Sigmoid colon (tissue), 6 donors: ENCODE measurements at regions not wholly inside any gene's neighbourhood (a gene's known extent, or its start where the extent isn't known, plus 50 kb on each side); places are given as distances from the start of the nearest gene placed in this dataset.

Source experiments
- DNase-seq: peaks from one replicate; pipeline ENCODE4 v3.0.0-alpha.2; 2019
- H3K27ac ChIP-seq, 4 donors: fragments of 200-600 bp; sonication (generic); one replicate each; pipeline ENCODE4 v1.5.1; 2016 to 2019; ENCODE audit warnings: mild to moderate bottlenecking in 1 of 4
- H3K27me3 ChIP-seq, 3 donors: fragments of 200-600 bp; sonication (generic); one replicate each; pipeline ENCODE4 v1.5.1; 2019; ENCODE audit warnings: mild to moderate bottlenecking in 1 of 3
- H3K36me3 ChIP-seq, 4 donors: fragments of 200-600 bp; sonication (generic); one replicate each; pipeline ENCODE4 v1.5.1; 2016 to 2019
- H3K4me1 ChIP-seq, 4 donors: fragments of 200-600 bp; sonication (generic); one replicate each; pipeline ENCODE4 v1.5.1; 2017 to 2019
- H3K4me3 ChIP-seq, 4 donors: fragments of 200-600 bp; sonication (generic); one replicate each; pipeline ENCODE4 v1.5.1; 2017 to 2019; ENCODE audit warnings: mild to moderate bottlenecking in 2 of 4, moderate library complexity in 1 of 4
- H3K9me3 ChIP-seq, 4 donors: fragments of 200-600 bp in 3 of 4; sonication (generic) in 3 of 4; one replicate each; pipeline versions ENCODE4 v1.5.1 to v1.6.1; 2013 to 2019
- EP300 ChIP-seq, 4 donors: sonication (generic); formaldehyde crosslinking; IDR thresholded peaks; one replicate each; pipeline ENCODE4 v1.6.1; 2017; ENCODE audit warnings: antibody characterized with exemption in 4 of 4
- POLR2A ChIP-seq, 2 donors: fragments of 450-650 bp; IDR thresholded peaks; one replicate each; pipeline ENCODE4 v1.6.1; 2016; ENCODE audit warnings: antibody characterized with exemption in 2 of 2, mild to moderate bottlenecking in 2 of 2, moderate library complexity in 2 of 2
- POLR2AphosphoS5 ChIP-seq, 4 donors: sonication (generic); formaldehyde crosslinking; IDR thresholded peaks; one replicate each; pipeline ENCODE4 v1.6.1; 2017; ENCODE audit warnings: antibody characterized with exemption in 4 of 4
- WGBS, 2 donors: extraction: QIAGEN DNeasy Blood & Tissue Kit; methylation state at CpG; one replicate each; pipeline ENCODE4 v1.1.7; 2013; 5-methylcytosine and 5-hydroxymethylcytosine counted together
- intact Hi-C: fragments of 100-400 bp; cut with DNase I; formaldehyde crosslinking; loops from one replicate; pipeline ENCODE4 v1.15.1; 2023
- TF ChIP-seq, protein P1 (sequence below), 4 experiments: fragments of 450-650 bp in 3 of 4; fragments of 200-600 bp in 1 of 4; IDR thresholded peaks; one replicate each; pipeline ENCODE4 v1.5.1; 2016 to 2019; ENCODE audit warnings: antibody characterized with exemption in 4 of 4, mild to moderate bottlenecking in 3 of 4, moderate library complexity in 2 of 4
- donor health status: healthy with polysubstance abuse.
- donor health status: healthy.

GRCh38 chr7:22561895-22562593 is 62.1 kb upstream of the STEAP1B start:
- 58 to 66% methylated on average over 5 of the region's 5 CpGs for WGBS, 2 donors
- H3K27ac ChIP-seq, result peak overlapping the region; percentile 44 to 83 (median 68)
- no peaks in the 10 kb centered on the region for H3K36me3 ChIP-seq
- DNase-seq, result no peak
- no peak overlapping the region for H3K4me3 ChIP-seq
- peaks cover 0 to 34% (median 20%) of the 10 kb centered on the region in 4 donors for H3K4me1 ChIP-seq
- intact Hi-C loops, result loop anchor here (2.0 to 10.0 kb wide), 4 partner anchors 40 to 493 kb away; partner anchors contain the start of gene IL6
- H3K9me3 ChIP-seq, result no peaks in the 10 kb centered on the region
- H3K27me3 ChIP-seq, result no peaks in the 10 kb centered on the region
- TF ChIP-seq, protein P1, sequence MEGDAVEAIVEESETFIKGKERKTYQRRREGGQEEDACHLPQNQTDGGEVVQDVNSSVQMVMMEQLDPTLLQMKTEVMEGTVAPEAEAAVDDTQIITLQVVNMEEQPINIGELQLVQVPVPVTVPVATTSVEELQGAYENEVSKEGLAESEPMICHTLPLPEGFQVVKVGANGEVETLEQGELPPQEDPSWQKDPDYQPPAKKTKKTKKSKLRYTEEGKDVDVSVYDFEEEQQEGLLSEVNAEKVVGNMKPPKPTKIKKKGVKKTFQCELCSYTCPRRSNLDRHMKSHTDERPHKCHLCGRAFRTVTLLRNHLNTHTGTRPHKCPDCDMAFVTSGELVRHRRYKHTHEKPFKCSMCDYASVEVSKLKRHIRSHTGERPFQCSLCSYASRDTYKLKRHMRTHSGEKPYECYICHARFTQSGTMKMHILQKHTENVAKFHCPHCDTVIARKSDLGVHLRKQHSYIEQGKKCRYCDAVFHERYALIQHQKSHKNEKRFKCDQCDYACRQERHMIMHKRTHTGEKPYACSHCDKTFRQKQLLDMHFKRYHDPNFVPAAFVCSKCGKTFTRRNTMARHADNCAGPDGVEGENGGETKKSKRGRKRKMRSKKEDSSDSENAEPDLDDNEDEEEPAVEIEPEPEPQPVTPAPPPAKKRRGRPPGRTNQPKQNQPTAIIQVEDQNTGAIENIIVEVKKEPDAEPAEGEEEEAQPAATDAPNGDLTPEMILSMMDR (IDR thresholded peaks at IDR 0.05), result no peak
- TF ChIP-seq POLR2A (IDR thresholded peaks at IDR 0.05) (no peak), POLR2AphosphoS5 (IDR thresholded peaks at IDR 0.05) (no peak), EP300 (IDR thresholded peaks at IDR 0.05) (no peak)

GRCh38 chr7:22561321-22561811 is 61.4 kb upstream of the STEAP1B start:
- H3K4me1 ChIP-seq, result peaks cover 0 to 34% (median 20%) of the 10 kb centered on the region in 4 donors
- H3K9me3 ChIP-seq, result no peaks in the 10 kb centered on the region
- peak; percentile 91 for DNase-seq
- 31 to 54% methylated on average over 13 of the region's 13 CpGs for WGBS, 2 donors
- peak; percentile 30 to 82 (median 54) for TF ChIP-seq POLR2AphosphoS5 (IDR thresholded peaks at IDR 0.05)
- TF ChIP-seq, protein P1 (IDR thresholded peaks at IDR 0.05), result no peak
- intact Hi-C loops, result loop anchor here (2.0 to 10.0 kb wide), 4 partner anchors 41 to 493 kb away; partner anchors contain the start of gene IL6
- no peaks in the 10 kb centered on the region for H3K27me3 ChIP-seq
- H3K36me3 ChIP-seq, result no peaks in the 10 kb centered on the region
- H3K4me3 ChIP-seq, result no peak overlapping the region
- peak overlapping the region; percentile 44 to 83 (median 68) for H3K27ac ChIP-seq

GRCh38 chr7:22559829-22560489 is 60.0 kb upstream of the STEAP1B start:
- Histone ChIP-seq H3K36me3 (no peaks in the 10 kb centered on the region), H3K27ac (peak overlapping the region in 1 of 4 donors; percentile 83), H3K27me3 (no peaks in the 10 kb centered on the region), H3K4me3 (no peak overlapping the region), H3K9me3 (no peaks in the 10 kb centered on the region), H3K4me1 (peaks cover 0 to 30% (median 20%) of the 10 kb centered on the region in 4 donors)
- WGBS, 2 donors, result 44 to 46% methylated on average over 13 of the region's 13 CpGs
- intact Hi-C loops, result loop anchor here (1.0 to 10.0 kb wide), 5 partner anchors 42 to 495 kb away; partner anchors contain the start of gene IL6
- TF ChIP-seq, protein P1 (IDR thresholded peaks at IDR 0.05), result peak; percentile 86 to 90 (median 88)
- TF ChIP-seq POLR2AphosphoS5 (IDR thresholded peaks at IDR 0.05), result no peak
- peak; percentile 84 for DNase-seq

- no peaks in the 10 kb centered on the region for H3K9me3 ChIP-seq
- no peaks in the 10 kb centered on the region for H3K27me3 ChIP-seq
- no peak overlapping the region for H3K4me3 ChIP-seq
- H3K4me1 ChIP-seq, result peaks cover 0 to 23% (median 19%) of the 10 kb centered on the region in 4 donors
- intact Hi-C loops, result no loop called here
- no peak for DNase-seq
- no peaks in the 10 kb centered on the region for H3K36me3 ChIP-seq
- TF ChIP-seq POLR2AphosphoS5 (IDR thresholded peaks at IDR 0.05) (no peak), POLR2A (IDR thresholded peaks at IDR 0.05) (no peak)
- no peak overlapping the region for H3K27ac ChIP-seq
- WGBS, 2 donors, result 88 to 91% methylated on average over 4 of the region's 4 CpGs
Measured at GRCh38 chr7:22557167-22557566, 57.2 kb upstream of the STEAP1B start.

DNA sequence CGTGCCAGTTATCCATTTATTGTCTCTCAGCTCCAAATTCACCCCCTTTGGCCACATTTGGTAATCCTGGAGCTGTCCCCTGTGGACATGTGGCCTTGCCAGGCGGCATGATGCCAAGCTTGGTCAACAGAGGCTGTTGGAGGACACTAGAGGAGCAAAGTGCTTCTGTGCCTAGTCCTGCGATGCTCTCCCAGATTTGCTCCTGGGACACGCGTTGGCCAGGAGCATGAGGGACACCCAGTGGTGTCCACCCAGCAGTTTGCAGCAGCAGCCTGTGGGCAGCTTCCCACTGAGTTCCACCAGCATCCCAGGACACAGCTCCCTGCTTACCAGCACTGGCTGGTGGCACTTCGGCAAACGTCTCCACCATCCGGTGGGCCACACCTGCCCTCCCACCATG is 55.5 kb upstream of the STEAP1B start:
- WGBS, 2 donors, result 90 to 91% methylated on average over 8 of the region's 8 CpGs
- Histone ChIP-seq H3K9me3 (no peaks in the 10 kb centered on the region), H3K27me3 (peaks cover 0 to 2% (median 0%) of the 10 kb centered on the region in 3 donors), H3K36me3 (no peaks in the 10 kb centered on the region), H3K4me3 (no peak overlapping the region), H3K27ac (no peak overlapping the region), H3K4me1 (peaks cover 0 to 7% (median 3%) of the 10 kb centered on the region in 4 donors)
- TF ChIP-seq, protein P1 (IDR thresholded peaks at IDR 0.05), result no peak
- no peak for DNase-seq
- intact Hi-C loops, result no loop called here
